ENCODE measurements at regions not wholly inside any gene's neighbourhood (a gene's known extent, or its start where the extent isn't known, plus 50 kb on each side); places are given as distances from the start of the nearest gene placed in this dataset.
"Not testable (repeated sequence)": the region's sequence is repeated elsewhere in the genome, so short reads cannot be mapped to it uniquely, and the experiment has no call there.

DNA sequence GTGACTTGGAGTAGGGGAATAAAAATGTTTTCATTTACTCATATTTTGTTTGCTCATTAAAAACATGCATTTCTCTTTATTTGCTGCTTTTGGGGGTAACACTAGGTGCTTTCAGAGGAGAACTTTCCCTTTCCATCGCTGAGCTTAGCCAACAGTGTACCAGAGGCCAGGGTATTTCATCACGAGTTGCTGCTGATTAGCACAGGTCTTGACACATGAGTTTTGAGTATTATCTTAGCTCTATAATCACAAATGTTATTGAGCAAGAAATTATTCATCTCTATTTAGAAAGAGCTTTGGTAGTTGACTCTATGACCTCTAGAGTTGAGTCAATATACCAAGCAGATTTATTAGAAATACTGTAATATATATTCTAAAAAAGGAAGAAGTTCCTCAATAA lies 375.9 kb downstream of the NXPH1 start:
- DNase-seq: no peak

DNA sequence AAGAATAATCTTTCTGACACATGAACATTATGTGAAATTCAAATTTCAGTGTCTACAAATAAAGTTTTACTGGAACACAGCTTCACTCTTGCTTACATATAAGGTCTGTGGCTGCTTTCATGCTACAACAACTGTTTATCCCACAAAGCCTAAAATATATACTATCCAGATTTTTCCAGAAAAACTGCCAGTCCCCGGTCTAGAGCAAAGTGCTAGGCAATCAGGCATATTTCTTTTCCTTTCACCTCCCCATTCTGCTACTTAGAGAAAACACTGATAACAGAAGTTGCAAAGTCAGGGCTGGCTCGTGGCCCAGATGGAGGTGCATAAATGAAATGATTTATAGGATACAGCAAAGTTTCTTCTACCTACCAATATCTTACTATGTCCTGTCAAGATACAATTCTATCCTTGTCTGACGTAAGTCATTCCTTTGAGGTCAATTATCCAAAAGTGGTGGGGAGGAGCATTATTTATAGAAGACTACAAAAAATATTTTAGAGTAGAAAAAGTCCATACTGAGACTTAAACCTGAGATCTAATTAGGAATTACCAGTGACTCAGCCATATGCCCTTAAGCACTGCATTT lies 384.1 kb downstream of the NXPH1 start:
- DNase-seq: no peak

DNA sequence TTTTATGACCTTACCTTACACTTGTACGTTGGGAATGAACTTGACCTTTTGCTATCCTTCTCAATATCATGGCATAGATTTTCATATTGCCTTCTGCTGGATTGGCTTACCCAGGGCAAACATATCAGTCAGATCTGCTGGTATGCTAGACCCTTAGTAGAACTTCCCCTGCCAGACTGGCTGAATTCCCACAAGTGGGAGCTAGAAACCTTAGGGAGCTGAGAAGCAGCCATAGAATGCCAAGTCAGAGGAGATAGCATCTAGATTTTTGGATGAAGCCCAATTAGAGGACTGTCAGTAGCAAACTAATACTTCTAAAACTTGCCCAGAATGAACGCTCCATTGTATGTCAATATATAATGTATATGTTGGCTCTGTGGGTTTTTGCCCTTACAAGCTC lies 385.0 kb downstream of the NXPH1 start:
- no peak for DNase-seq

DNA sequence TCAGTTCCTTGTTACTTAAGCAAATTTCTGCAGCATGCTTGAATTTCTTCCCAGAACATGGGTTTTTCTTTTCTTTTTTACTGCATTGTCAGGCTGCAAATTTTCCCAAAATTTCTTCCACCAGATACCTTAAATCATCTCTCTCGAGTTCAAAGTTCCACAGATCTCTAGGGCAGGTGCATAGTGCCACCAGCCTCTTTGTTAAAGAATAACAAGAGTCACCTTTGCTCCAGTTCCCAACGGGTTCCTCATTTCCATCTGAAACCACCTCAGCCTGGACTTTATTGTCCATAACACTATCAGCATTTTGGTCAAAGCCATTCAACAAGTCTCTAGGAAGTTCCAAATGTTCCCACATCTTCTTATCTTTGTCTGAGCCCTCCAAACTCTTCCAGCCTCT lies 389.2 kb downstream of the NXPH1 start:
- DNase-seq: no peak

DNA sequence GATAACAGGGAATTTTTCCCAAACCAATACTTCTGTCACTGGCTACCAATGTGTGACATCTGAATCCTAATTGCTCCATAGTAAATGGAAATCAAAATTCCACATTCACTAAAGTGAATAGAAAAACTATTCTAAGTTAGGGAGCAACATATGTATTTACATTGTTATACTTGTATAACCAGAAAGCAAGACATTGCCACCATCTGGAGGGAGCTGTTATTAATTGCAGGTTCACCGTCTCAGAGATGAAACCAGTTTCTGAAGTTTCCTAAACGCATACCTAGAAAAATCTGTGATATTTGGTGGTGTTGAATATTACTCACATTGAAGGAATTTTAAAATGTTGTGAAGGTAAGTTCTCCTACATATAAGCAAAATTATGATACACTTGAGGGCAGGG lies 390.1 kb downstream of the NXPH1 start:
- no peak for DNase-seq

DNA sequence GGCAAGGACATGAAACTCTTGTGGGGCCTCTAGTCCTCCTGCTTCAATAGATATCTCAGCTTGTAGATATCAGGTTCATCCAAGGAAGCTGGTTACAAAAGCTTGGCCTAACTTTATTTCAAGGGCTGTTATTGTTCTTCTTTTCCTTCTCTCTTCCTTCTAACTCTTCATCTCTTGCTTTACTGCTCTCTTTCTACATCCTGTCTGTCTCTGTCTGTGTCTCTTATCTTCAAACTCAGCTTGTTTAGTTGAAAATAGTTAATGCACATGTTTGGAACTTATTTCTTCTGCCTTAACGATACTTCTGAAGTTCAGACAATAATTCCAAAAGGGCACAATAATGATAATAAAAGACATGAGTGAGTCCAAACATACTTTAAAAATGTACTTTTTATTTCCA lies 393.9 kb downstream of the NXPH1 start:
- no peak for DNase-seq

DNA sequence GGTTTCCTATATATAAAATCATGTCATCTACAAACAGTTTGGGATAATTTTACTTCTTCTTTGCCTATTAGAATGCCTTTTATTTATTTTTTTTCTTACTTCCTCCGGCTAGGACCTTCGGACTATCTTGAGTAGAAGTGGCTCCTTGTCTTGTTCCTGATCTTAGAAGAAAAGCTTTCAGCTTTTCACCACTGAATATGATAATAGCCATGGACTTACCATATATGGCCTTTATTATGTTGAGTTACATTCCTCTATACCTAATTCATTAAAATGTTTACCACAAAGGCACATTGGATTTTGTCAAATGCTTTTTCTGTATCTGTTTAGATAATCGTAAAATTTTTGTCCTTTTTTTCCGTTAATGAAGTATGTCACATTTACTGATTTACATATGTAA lies 395.7 kb downstream of the NXPH1 start:
- DNase-seq: no peak

DNA sequence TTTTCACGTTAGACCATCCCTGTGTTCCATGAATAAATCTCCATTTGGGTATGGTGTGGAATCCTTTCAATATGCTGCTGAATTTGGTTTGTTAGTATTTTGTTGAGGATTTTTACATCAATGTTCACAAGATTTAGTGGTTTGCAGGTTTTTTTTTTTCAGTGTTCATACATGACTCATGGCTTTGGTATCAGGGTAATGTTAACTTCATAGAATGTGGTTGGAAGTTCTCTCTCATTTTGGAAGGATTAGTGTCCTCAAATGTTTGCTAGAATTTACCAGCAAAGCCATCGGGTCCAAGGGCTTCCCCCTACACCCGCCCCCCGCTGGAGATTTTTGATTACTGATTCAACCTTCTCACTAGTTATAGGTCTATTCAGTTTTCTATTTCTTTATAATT lies 398.0 kb downstream of the NXPH1 start:
- DNase-seq: no peak

DNA sequence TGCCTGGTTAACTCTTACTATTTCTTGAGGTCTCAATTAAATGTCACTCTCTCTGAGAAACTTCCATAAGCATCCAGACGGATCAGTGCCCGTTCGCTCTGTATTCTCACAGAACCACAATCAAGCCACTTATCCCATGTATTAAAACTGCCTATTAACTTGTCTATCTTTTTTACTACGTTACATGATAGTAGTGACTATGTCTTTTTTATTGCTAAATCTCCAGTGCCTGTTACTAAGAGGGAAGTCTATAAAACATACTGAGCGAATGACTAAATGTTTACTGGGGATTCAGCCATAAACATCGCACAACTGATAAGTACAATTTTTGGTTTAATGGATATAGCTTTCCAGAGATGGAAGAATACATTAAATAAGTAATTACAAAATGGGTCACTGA lies 399.9 kb downstream of the NXPH1 start:
- no peak for DNase-seq

DNA sequence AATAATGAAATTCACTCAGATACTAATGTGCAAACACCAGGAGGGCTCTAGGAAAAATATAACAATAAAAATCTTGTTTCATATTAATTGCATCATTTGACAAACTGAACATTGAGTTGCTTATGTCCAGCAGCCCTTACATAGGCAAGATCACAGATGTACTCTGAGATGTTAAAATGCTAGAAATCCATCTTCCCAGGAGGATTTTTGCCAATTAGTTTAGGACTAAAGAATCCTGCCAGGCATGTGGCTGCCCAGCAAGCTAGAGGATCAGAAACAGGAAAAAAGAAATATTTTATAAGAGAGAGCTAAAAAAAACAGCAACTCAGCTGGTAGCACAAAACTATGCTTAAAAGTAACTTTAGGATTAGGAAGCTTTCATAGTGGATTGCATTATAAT lies 407.8 kb downstream of the NXPH1 start:
- DNase-seq: no peak

DNA sequence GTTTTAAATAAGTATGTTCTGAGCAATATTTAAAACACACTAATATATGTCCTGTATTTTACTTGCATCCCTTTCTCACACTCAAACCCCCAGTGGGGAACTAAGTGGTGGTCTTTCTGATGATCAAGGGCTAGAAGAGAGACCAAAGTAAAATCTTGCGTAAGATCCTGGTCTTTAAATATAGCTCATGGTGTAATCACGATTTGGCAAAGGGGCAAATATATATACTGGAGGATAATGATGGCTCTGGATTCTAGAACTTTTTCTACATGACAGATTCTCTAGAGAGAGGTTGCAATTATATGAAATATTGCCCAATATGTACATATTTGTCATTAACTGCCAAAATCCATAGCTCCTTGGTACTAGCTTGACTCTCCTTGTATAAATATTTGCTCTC lies 438.3 kb downstream of the NXPH1 start:
- DNase-seq: no peak

DNA sequence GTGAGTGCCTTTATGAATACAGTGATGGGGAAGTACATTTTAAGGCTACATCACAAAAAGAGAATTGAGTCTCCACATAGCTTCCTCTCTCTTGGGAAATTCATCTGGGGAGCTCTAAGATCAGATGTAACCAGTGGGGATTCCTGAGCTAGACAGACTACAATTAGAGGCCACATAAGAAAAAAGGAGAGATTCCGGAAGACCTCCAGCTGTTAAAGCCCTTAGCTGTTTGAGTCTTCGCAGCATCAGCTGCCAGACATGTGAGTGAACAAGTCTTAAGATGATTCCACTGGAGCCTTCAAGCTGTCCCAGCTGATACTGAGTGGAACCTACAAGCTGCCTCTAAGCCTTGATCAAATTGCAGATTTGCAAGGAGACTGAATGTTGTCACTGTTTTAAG lies 448.5 kb downstream of the NXPH1 start:
- DNase-seq: no peak

DNA sequence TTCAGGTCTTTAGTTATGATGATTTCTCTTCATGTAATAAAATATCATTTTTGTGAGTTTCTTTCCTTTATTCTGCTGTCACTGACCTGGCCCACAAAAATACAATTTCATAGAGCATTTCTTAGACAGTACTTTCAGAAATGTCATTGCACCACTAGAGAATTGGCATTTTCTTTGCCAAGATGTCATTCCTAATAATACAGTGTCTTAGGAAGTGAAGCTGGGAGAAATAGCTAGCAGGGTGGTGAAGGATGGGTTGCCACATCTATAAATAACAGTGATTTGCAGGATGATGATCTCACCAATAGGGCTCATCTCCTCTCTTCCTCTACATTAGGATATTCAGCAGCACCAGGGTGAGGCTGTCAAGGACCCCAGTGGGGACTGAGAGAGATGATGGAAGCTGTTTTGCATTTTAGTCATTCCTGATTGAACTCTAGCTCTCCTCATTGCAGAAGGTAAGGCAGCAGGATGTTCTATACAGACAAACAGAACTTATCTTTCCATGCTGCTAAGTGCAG lies 452.1 kb downstream of the NXPH1 start:
- no peak for DNase-seq

DNA sequence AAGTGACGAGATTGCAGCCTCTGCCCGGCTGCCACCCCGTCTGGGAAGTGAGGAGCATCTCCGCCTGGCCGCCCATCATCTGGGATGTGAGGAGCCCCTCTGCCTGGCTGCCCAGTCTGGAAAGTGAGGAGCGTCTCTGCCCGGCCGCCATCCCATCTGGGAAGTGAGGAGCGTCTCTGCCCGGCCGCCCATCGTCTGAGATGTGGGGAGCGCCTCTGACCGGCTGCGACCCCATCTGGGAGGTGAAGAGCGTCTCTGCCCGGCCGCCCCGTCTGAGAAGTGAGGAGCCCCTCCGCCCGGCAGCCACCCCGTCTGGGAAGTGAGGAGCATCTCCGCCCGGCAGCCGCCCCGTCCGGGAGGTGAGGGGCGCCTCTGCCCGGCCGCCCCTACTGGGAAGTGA lies 456.9 kb downstream of the NXPH1 start:
- not testable (repeated sequence) for DNase-seq

DNA sequence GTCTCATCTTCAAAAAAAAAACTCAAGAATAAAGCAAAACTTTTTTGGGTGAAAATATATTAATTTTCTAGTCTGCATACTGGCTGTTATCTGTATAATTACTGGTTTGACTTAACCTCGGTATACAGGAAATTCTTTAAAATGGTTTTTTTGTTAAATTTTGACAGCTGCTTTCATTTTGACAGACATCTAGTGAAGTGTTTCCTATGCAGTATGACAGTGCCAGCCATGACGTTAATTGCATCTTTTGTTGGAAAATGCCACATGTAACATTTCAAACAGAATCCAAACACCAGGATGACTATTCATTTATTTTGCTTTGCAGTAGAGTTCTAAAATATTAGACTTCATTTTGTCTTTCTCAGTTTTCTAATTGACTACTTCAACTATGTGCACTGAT lies 460.4 kb downstream of the NXPH1 start:
- DNase-seq: no peak

DNA sequence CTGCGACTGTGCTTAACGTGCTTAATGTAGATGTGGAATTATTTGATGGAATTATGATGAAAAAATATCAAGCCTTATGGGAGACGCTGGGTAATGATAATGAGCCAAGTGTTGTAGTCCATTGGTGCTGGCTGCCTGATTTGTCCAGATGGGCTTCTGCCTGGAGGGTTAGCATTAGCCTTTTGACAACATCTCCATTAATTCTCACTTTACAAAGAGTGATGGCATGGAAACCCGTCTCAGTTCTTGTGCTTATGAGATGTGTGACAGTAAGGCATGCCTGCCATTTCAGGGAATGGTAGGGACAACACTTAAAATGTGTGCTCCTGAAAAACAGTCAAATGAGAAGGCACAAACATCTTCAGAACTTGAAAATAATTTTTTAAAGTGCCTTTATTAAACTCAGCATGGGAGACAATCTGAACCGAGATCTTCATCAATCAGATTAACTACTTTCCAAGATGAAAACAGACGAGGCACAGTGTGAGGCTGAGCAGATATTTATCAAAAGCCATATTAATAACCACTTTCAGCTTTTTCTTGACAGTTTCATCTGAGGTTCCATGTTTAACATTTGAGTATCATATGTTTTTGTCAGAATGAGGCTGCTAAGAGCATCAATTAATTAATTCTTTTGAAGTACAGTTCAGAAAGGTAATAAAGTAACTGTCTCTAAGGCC lies 473.1 kb downstream of the NXPH1 start:
- no peak for DNase-seq

DNA sequence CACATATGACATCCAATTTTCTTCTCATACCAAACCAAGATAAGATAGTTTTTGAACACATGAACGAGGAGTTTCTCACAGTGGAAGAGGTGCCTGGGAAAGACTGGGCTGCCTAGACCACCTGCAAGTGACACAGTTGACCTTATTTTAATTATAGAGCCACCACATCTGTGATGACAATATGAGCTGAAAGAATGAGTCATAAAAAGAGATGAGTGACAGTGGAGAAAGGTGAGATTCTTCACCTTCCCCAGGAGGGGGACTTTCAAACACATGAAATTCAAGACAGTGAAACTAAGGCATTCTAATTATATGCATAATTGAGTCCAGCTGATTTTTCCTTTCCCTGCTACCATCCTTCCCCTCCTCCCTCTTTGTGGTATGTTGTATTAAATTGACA lies 475.5 kb downstream of the NXPH1 start:
- DNase-seq: no peak

DNA sequence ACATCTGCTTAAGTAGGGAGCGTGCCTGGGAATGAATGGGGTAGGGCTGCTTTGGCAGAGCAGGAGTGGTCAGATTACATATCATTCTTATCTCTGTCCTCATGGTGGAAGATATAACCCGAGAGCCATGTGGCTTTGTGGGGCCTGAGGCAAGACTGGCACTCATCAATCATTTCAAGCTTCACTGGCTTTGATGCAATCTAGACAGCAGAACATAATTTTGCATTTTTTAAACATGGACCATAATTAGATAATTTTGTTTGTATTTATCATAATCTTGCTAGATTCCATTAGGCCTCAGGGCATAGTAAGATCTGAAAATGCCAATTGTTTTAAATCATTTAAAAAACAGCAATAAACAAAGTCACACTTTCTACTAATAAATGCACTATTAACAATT lies 480.3 kb downstream of the NXPH1 start:
- DNase-seq: no peak

DNA sequence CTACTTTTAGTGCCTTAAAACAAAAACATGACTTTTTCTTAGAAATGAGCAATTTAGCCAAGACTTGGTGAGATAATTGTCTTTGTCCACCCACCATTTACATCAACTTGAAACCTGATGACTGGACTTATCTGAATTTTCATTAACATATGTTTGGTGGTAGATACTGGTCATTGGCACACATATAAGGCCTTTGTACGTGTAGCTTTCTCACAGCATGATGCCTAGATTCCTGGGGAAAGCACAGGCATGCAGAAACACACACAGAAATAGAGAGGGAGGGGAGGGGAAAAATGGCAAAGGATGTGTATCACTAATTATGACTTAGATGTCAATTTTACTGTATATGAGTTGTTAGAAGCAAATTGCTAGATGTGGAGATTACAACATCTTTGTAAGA lies 488.4 kb downstream of the NXPH1 start:
- DNase-seq: no peak

DNA sequence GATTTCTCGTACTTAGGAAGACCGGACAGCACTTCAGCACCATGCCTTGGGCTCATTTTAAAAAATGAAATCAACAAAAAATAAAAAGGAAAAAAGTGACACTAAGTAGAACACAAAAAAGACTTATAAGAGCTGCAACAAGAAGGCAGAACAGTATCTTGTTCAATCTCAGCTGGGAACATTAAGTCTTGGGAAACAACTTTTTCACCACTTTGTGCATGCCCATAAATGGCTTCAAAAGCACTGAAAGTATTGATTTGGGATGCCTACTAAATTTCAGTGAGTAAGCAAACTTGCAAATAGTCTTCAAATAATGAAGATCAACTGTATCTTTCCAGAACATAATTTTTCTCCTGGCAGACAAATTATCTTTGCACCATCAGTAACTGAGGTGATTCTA lies 489.3 kb downstream of the NXPH1 start:
- no peak for DNase-seq

DNA sequence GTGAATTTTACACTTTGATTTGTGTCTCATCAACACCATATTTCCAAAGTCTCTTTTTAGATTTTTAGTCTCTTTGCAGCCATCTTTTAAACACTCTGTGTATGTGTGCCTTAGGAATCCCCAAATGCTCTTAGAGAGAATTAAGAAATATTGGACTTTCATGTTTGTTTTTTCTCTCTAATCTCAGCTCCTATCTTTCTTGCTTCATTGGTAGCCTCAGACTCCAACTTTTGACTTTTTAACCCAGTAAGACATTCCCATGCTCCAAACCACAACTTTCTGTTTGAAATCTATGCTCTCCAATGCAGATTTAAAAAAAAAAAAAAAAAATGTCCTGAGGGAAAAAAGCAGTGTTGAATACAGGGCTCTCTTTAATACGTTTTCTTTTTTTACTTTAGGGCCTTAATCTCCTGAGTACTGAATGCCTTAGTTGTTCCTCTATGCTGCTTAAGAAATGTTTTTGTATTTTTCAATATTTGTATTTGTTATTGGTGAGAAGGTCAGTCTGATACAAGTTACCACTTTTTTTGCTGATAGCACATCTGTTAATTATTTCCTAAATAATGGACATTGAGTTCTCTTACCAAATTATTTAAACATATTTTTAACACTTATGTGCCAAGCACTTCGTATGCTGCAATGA lies 489.9 kb downstream of the NXPH1 start:
- DNase-seq: no peak

DNA sequence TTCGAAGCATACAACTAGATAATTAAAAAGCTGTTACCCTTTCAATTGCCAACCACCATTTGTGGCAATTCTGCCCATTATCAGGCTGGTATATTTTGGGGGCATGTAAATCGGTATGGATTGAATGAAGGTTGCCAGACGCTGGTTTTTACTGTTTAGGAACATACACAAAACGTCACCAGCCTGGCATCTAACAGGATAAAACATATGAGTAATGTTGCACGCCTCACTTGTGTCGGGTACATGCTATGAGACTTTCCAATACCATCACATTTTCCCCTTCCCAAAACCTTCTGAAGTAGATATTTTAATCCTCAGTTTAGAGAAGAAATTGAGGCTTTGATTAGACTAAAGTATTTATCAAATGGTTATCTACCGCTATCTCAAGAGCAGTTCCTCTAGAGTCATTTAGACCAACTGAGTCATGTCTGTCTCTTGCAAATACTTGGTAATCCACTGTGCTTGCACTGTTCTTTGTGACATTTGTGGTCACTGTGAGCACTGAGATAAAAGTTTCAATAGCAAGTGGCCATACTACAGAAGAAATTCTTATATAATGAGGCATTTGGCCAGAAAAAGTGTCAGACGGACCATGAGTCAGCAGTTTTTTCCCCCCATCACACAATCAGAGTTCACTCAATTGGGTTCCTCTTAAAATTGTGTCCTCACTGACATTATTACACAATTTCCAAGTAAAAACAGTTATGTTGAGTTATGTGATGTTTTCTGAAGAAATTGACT lies 498.7 kb downstream of the NXPH1 start:
- DNase-seq: no peak

DNA sequence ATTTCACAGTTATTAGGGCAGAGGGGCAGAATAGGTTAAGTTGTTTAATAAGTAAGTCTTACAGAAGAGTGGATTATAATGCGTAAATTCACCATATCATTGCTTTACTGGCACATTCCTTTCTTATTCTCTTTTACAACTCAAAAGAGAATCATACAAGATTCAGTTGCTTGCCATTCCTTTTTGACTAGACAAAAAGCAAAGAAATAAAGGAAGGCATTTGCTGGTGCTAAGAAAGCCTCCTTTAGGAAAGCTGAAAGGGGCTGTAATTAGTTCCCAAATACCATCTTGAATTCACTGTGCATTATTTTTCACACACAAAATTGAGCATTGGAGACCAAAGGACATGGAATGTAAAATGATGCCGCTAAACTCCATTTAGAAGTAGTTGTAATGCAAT lies 499.3 kb downstream of the NXPH1 start:
- no peak for DNase-seq

DNA sequence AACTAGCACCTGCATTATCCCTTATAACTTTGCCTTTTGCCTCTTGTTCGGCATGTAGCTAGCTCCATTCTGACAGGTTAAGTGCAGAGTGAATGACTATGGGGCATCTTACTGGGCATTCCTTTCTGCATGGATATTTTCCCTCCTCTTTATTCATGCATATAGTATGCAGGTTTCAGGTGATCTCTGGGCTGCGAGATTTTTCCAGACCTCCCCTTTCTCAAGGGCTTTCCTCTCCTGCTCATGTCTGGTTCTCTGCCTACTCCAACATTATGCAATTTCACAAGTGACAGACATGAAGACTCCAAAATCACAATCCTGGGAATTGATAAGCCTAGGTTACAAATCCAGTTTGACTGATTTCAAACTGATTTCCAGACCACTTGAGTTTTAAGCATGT lies 503.8 kb downstream of the NXPH1 start:
- DNase-seq: no peak

Data from EL (cell line).